K562 (cell line): ENCODE measurements at regions not wholly inside any gene's neighbourhood (a gene's known extent, or its start where the extent isn't known, plus 50 kb on each side); places are given as distances from the start of the nearest gene placed in this dataset.

Experiments used
- ATAC-seq: fragments of 200-7000 bp; cut with Tn5 transposase; 3 replicates; pipeline ENCODE4 v1.9.1; 2020; ENCODE audit warnings: moderate library complexity
- BruUV-seq: library from RNA; stranded (reverse); fragments of 400-500 nt; replicated peaks from 2 replicates; lab custom pipeline; 2021; lab: Mats Ljungman, UMichigan
- CTCF ChIA-PET: fragments of 300-600 bp; formaldehyde crosslinking; extraction: SDS; loops from one replicate; lab custom pipeline; 2021; ENCODE audit warnings: low intra/inter-chr PET ratio; lab: Yijun Ruan, JAX
- POLR2A ChIA-PET: fragments of 300-600, 350-650 bp; sonication (Branson Sonifier 250); formaldehyde crosslinking; extraction: SDS; loops from one replicate; lab custom pipeline; 2021; ENCODE audit warnings: antibody characterized with exemption, inconsistent platforms; lab: Yijun Ruan, JAX
- DNase-seq, 4 experiments: peaks; one replicate each; pipeline versions ENCODE4 v3.0.0 to v3.0.0-alpha.2; 2011 to 2018; ENCODE audit warnings: low spot score in 3 of 4, mixed read lengths in 3 of 4; ENCODE audit errors: extremely low read depth in 1 of 4
- FAIRE-seq: peaks from 2 replicates; lab custom pipeline; 2011; peaks lifted over from hg19 to GRCh38; lab: Jason Lieb, UNC
- H2AFZ ChIP-seq: 2 replicates; pipeline ENCODE4 v1.6.0; 2011; ENCODE audit warnings: low read depth, low read length, control low read depth, inconsistent platforms
- H3K27ac ChIP-seq: fragments of 200-600 bp; 3 replicates; pipeline ENCODE4 v1.8.0; 2011; ENCODE audit warnings: low read depth, mild to moderate bottlenecking, control low read depth, inconsistent platforms, low read length, moderate library complexity, mixed read lengths; ENCODE audit errors: extremely low read depth
- H3K27me3 ChIP-seq, 2 experiments: fragments of 300-600 bp in 1 of 2; 2 replicates in 1 of 2; 3 replicates in 1 of 2; pipeline versions ENCODE4 v1.6.0 to v1.8.0; 2011; ENCODE audit warnings: inconsistent platforms in 2 of 2, low read length in 2 of 2, mild to moderate bottlenecking in 1 of 2, mixed read lengths in 1 of 2, moderate library complexity in 1 of 2; ENCODE audit not compliant: control insufficient read depth in 2 of 2, insufficient read depth in 2 of 2
- H3K36me3 ChIP-seq: fragments of 300-600 bp; 3 replicates; pipeline ENCODE4 v1.8.0; 2011; ENCODE audit warnings: mild to moderate bottlenecking, low read length, inconsistent platforms; ENCODE audit not compliant: control insufficient read depth, insufficient read depth
- H3K4me1 ChIP-seq, 2 experiments: fragments of 200-600 bp in 1 of 2; replicated peaks in 1 of 2; 2 replicates in 1 of 2; 3 replicates in 1 of 2; pipeline versions ENCODE4 v1.5.1 to v1.8.0; 2011; ENCODE audit warnings: inconsistent platforms in 2 of 2, low read length in 2 of 2, mild to moderate bottlenecking in 1 of 2, mixed read lengths in 1 of 2, moderate library complexity in 1 of 2; ENCODE audit not compliant: control insufficient read depth in 2 of 2, insufficient read depth in 2 of 2
- H3K4me2 ChIP-seq: 2 replicates; pipeline ENCODE4 v1.6.1; 2011; ENCODE audit warnings: low read length, control low read depth, inconsistent platforms, mixed read lengths; ENCODE audit not compliant: insufficient read depth
- H3K4me3 ChIP-seq: fragments of 200-600 bp; sonication (generic), shearing (Covaris generic); 2 replicates; pipeline ENCODE4 v1.5.1; 2016; ENCODE audit warnings: control low read depth, inconsistent platforms
- H3K79me2 ChIP-seq: fragments of 200-600 bp; 3 replicates; pipeline ENCODE4 v1.8.0; 2011; ENCODE audit warnings: low read length, inconsistent platforms; ENCODE audit not compliant: control insufficient read depth, insufficient read depth
- H3K9ac ChIP-seq, 2 experiments: 2 replicates each; pipeline versions ENCODE4 v1.6.0 to v1.6.1; 2011; ENCODE audit warnings: low read depth in 2 of 2, low read length in 2 of 2, control low read depth in 1 of 2, inconsistent platforms in 1 of 2, mild to moderate bottlenecking in 1 of 2, mixed read lengths in 1 of 2; ENCODE audit not compliant: insufficient read depth in 1 of 2
- H3K9me1 ChIP-seq: one replicate; pipeline ENCODE4 v1.6.0; 2011; ENCODE audit warnings: inconsistent platforms, mild to moderate bottlenecking, low read length, moderate library complexity; ENCODE audit not compliant: control insufficient read depth, insufficient read depth
- H3K9me3 ChIP-seq: replicated peaks from 2 replicates; pipeline ENCODE4 v1.5.1; 2011; ENCODE audit warnings: low read depth, low read length, inconsistent platforms; ENCODE audit not compliant: control insufficient read depth, insufficient read depth
- H4K20me1 ChIP-seq: replicated peaks from 2 replicates; pipeline ENCODE4 v1.6.1; 2011; ENCODE audit warnings: low read length, inconsistent platforms, mixed read lengths; ENCODE audit not compliant: control insufficient read depth, insufficient read depth
- FOXP4 ChIP-seq: sonication (generic); formaldehyde crosslinking; IDR thresholded peaks from 2 replicates; pipeline ENCODE4 v1.8.0; 2022; ENCODE audit warnings: mild to moderate bottlenecking, missing genetic modification reagents, borderline replicate concordance
- GATAD2B ChIP-seq: fragments of 450-650 bp; IDR thresholded peaks from 2 replicates; pipeline ENCODE4 v1.6.1; 2017; ENCODE audit warnings: mild to moderate bottlenecking, borderline replicate concordance
- NFIX ChIP-seq: fragments of 250-450 bp; sonication (Bioruptor Pico); IDR thresholded peaks from 2 replicates; pipeline ENCODE4 v1.4.0; 2020; ENCODE audit warnings: low read depth, mild to moderate bottlenecking, moderate library complexity
- PTBP1 ChIP-seq: fragments of 200-400 bp; formaldehyde crosslinking; IDR thresholded peaks from 2 replicates; pipeline ENCODE4 v1.6.1; 2017; ENCODE audit warnings: low read depth, low read length
- TBL1XR1 ChIP-seq, 2 experiments: IDR thresholded peaks; 2 replicates each; pipeline ENCODE4 v1.6.1; 2012; ENCODE audit warnings: improper control_type of control experiment in 2 of 2, low read length in 2 of 2, mild to moderate bottlenecking in 1 of 2
- XRCC4 ChIP-seq: IDR thresholded peaks from one replicate; pipeline ENCODE4 v1.6.1; 2011; ENCODE audit not compliant: insufficient read depth, insufficient read length; ENCODE audit errors: extremely low read depth
- ZNF449 ChIP-seq: fragments of 250-450 bp; sonication (Bioruptor Pico); IDR thresholded peaks from 2 replicates; pipeline ENCODE4 v1.8.0; 2022; ENCODE audit warnings: moderate library complexity, mild to moderate bottlenecking, inconsistent platforms
- WGBS: fragments of 100-300 bp; shearing (Covaris generic); methylation state at CpG from one replicate; pipeline ENCODE4 v1.1.6; 2016; ENCODE audit warnings: low coverage, mixed read lengths; ENCODE audit not compliant: insufficient coverage; ENCODE audit errors: missing lambda C conversion rate; 5-methylcytosine and 5-hydroxymethylcytosine counted together
- in situ Hi-C: fragments of 300-500 bp; cut with MboI; formaldehyde crosslinking; loops from 4 replicates; pipeline ENCODE4 v1.15.0; 2018; ENCODE audit warnings: inconsistent platforms, mixed read lengths
- intact Hi-C: fragments of 100-400 bp; cut with micrococcal nuclease; formaldehyde crosslinking; loops from 2 replicates; pipeline ENCODE4 v1.14.2; 2022
- TF ChIP-seq, protein P1 (sequence below): sonication (generic); formaldehyde crosslinking; IDR thresholded peaks from 2 replicates; pipeline ENCODE4 v1.8.0; 2023; ENCODE audit warnings: missing genetic modification reagents, mild to moderate bottlenecking, borderline replicate concordance
- TF ChIP-seq, protein P2 (sequence below), 2 experiments: fragments of 150-350 bp in 1 of 2; IDR thresholded peaks; 2 replicates each; pipeline ENCODE4 v1.6.1; 2012 to 2016; ENCODE audit warnings: low read depth in 2 of 2, low read length in 2 of 2, mild to moderate bottlenecking in 1 of 2, moderate library complexity in 1 of 2

GRCh38 chr4:127182687-127183086 lies 450.1 kb upstream of the INTU start:
- Histone ChIP-seq H4K20me1 (no peaks in the 10 kb centered on the region), H3K36me3 (no peaks in the 10 kb centered on the region), H3K9me3 (no peaks in the 10 kb centered on the region), H3K27ac (no peak overlapping the region), H3K4me1 (no peaks in the 10 kb centered on the region), H3K9me1 (no peaks in the 10 kb centered on the region), H3K27me3 (no peaks in the 10 kb centered on the region), H3K4me2 (no peak overlapping the region), H3K9ac (no peak overlapping the region), H3K4me3 (no peak overlapping the region), H3K79me2 (no peaks in the 10 kb centered on the region), H2AFZ (no peak overlapping the region)
- CTCF ChIA-PET, result no interaction called here
- POLR2A ChIA-PET, result interaction anchor here (0.7 kb wide), 1 partner anchor 1629 kb away, joined by 3 read pairs; no protein-coding TSS in a partner anchor
- WGBS, result 0% methylated on average over 1 of the region's 1 CpG
- BruUV-seq, result no TSS peak
- in situ Hi-C loops, result no loop called here
- no peak for FAIRE-seq
- intact Hi-C loops, result no loop called here
- ATAC-seq, result no peak
- no peak for DNase-seq
- TF ChIP-seq GATAD2B, result no peak
- TF ChIP-seq PTBP1, result no peak
- TF ChIP-seq FOXP4 (CRISPR knock-in tag), result no peak
- no peak for TF ChIP-seq ZNF449
- TF ChIP-seq, protein P1, sequence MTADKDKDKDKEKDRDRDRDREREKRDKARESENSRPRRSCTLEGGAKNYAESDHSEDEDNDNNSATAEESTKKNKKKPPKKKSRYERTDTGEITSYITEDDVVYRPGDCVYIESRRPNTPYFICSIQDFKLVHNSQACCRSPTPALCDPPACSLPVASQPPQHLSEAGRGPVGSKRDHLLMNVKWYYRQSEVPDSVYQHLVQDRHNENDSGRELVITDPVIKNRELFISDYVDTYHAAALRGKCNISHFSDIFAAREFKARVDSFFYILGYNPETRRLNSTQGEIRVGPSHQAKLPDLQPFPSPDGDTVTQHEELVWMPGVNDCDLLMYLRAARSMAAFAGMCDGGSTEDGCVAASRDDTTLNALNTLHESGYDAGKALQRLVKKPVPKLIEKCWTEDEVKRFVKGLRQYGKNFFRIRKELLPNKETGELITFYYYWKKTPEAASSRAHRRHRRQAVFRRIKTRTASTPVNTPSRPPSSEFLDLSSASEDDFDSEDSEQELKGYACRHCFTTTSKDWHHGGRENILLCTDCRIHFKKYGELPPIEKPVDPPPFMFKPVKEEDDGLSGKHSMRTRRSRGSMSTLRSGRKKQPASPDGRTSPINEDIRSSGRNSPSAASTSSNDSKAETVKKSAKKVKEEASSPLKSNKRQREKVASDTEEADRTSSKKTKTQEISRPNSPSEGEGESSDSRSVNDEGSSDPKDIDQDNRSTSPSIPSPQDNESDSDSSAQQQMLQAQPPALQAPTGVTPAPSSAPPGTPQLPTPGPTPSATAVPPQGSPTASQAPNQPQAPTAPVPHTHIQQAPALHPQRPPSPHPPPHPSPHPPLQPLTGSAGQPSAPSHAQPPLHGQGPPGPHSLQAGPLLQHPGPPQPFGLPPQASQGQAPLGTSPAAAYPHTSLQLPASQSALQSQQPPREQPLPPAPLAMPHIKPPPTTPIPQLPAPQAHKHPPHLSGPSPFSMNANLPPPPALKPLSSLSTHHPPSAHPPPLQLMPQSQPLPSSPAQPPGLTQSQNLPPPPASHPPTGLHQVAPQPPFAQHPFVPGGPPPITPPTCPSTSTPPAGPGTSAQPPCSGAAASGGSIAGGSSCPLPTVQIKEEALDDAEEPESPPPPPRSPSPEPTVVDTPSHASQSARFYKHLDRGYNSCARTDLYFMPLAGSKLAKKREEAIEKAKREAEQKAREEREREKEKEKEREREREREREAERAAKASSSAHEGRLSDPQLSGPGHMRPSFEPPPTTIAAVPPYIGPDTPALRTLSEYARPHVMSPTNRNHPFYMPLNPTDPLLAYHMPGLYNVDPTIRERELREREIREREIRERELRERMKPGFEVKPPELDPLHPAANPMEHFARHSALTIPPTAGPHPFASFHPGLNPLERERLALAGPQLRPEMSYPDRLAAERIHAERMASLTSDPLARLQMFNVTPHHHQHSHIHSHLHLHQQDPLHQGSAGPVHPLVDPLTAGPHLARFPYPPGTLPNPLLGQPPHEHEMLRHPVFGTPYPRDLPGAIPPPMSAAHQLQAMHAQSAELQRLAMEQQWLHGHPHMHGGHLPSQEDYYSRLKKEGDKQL, result no peak
- TF ChIP-seq, protein P2, sequence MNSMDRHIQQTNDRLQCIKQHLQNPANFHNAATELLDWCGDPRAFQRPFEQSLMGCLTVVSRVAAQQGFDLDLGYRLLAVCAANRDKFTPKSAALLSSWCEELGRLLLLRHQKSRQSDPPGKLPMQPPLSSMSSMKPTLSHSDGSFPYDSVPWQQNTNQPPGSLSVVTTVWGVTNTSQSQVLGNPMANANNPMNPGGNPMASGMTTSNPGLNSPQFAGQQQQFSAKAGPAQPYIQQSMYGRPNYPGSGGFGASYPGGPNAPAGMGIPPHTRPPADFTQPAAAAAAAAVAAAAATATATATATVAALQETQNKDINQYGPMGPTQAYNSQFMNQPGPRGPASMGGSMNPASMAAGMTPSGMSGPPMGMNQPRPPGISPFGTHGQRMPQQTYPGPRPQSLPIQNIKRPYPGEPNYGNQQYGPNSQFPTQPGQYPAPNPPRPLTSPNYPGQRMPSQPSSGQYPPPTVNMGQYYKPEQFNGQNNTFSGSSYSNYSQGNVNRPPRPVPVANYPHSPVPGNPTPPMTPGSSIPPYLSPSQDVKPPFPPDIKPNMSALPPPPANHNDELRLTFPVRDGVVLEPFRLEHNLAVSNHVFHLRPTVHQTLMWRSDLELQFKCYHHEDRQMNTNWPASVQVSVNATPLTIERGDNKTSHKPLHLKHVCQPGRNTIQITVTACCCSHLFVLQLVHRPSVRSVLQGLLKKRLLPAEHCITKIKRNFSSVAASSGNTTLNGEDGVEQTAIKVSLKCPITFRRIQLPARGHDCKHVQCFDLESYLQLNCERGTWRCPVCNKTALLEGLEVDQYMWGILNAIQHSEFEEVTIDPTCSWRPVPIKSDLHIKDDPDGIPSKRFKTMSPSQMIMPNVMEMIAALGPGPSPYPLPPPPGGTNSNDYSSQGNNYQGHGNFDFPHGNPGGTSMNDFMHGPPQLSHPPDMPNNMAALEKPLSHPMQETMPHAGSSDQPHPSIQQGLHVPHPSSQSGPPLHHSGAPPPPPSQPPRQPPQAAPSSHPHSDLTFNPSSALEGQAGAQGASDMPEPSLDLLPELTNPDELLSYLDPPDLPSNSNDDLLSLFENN (IDR thresholded peaks at IDR 0.05; ENCODE audit: low read depth in 2 of 2, low read length in 2 of 2), result no peak
- TF ChIP-seq TBL1XR1 (IDR thresholded peaks at IDR 0.05; ENCODE audit: low read length in 2 of 2), result no peak
- no peak for TF ChIP-seq NFIX (CRISPR knock-in tag)
- no peak for TF ChIP-seq XRCC4
